GM21367 (cell line): ENCODE measurements at regions not wholly inside any gene's neighbourhood (a gene's known extent, or its start where the extent isn't known, plus 50 kb on each side); places are given as distances from the start of the nearest gene placed in this dataset.

Source experiments
- ATAC-seq: cut with Tn5 transposase; IDR thresholded peaks from one replicate; pipeline ENCODE4 v1.9.1; 2021; ENCODE audit not compliant: unreplicated experiment

DNA sequence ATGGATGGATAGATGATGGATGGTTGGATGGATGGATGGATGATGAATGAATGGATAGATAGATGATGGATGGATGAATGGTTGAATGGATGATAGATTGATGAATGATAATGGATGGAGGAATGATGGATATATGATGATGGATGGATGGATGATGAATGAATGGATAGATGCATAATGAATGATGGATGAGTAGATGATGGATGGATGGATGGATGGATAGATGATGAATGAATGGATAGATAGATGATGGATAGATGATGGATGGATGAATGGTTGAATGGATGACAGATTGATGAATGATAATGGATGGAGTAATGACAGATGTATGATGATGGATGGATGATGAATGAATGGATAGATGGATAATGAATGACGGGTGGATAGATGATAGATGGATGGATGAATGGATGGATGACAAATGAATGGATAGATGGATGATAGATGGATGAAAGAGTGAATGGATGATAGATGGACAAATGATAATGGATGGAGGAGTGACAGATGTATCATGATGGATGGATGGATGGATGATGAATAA is 1466.5 kb downstream of the BRD1 start:
- no peak for ATAC-seq

DNA sequence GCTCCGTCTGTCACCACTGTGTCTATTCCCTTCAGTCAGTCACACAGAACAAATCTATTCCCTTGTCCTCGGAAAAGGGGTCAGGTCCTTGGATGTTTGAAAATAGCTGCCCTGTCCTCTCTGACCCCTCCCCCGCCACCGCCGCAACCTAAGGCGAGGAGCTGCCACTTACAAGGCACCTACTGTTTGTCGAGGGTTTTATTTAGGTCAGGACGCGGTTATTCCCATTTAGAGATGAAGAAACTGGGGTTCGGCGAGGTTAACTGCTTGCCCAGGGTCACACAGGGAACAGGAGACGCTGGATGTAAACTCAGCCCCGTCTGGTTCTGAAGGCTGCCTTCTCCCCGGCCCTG is 1468.1 kb downstream of the BRD1 start:
- no peak for ATAC-seq

DNA sequence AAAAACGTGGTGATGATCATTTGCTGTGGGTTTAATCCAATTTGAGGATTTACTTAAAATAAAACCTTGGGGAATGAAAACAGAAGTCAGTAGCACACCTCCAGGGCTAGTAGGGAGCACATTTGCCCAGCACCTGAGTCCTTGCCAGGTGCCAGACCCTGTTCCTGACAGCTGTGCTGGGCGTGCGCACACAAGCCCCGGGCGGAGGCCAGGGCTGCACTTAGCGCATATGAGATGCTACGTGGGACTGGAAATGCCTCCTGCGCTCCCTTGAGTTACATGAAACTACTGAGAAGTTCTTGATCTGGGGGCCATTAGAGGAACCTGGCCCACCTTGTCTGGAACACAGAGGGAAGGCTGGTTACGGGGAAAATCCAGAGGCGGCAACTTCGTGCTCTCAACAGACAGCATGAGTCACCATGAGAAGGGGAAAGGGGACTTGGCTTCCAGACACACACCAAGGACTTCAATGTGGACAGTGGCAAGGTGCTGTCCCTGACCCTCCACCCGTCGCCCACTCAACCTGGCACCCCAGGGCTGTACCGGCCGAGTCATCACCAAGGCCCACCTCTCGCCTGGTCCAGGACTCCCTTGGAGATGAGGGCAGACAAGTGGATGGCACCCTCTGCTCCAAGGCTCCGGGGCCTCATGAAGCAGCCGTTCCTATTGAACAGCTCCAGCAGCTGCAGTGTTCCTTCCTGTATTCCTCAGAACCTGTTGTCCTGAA is 1468.6 kb downstream of the BRD1 start:
- no peak for ATAC-seq

DNA sequence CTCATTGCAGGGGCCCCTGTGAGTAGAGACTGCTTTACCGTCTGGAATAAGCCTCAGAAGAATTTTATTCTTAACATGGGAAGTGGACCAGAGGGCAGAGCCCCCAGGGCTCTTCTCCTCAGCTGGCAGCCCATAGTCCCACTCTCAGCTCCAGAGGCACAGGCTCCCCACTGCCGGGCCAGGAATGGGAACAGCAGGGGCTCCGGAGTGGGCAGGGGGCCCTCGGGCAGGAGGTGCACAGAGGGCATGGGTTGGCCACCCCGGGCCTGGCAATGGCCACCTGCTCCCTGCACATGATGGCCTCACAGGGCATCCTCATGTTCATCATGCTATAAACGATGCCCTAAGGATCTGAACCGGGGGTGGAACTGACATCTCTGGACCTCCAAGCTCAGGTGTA is 1469.7 kb downstream of the BRD1 start:
- no peak for ATAC-seq

DNA sequence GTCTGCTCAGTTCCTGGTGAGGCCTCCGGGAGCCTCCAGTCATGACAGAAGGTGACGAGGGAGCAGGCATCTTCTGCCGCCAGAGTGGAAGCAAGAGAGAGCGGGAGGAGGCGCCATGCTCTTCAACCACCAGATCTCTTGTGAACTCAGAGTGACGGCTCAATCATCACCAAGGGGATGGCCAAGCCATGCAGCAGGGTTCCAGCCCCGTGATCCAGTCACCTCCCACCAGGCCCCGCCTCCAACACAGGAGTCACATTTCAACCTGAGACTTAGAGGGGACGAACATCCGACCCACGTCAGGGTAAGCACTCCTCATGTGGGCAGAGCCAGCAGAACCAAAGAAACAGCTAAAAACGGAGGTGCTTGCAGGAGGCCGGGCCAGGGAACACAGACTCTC is 1470.5 kb downstream of the BRD1 start:
- no peak for ATAC-seq

DNA sequence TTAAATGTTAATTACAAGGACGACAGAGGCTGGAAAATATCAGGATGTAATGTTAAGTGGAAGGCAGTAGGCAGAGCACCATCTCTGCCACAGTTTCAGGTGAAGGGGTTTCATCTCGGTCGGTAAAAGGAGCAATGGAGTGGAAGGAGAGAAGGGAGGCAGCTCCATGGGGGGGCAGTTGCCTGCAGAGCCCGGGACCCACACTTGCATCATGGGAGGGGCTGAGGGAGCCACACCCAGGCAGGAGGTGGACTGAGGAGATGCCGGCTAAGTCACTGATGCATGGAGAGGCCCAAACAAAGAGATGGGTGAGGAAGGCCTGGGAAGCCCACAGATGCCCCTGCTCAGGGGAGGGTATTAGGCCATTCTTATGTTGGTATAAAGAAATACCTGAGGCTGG is 1470.9 kb downstream of the BRD1 start:
- no peak for ATAC-seq

DNA sequence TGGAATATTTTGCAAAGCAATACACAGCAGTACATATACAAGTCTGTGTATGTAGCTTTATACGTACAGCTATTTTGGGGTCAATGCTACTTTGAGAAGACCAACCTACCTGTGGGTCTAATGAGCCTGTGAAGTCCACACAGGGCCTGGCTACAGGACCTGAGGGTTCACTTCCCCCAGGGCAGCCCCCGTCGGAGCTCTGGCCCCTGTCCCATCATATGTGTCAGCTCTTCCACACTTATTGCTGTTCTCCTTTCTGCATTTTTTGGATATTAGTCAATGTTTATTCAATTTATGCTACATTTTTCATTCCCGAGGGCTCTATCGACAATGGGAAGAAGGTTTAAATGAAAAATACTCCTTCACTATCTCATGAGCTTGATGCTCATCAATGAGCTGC is 1473.6 kb downstream of the BRD1 start:
- no peak for ATAC-seq

DNA sequence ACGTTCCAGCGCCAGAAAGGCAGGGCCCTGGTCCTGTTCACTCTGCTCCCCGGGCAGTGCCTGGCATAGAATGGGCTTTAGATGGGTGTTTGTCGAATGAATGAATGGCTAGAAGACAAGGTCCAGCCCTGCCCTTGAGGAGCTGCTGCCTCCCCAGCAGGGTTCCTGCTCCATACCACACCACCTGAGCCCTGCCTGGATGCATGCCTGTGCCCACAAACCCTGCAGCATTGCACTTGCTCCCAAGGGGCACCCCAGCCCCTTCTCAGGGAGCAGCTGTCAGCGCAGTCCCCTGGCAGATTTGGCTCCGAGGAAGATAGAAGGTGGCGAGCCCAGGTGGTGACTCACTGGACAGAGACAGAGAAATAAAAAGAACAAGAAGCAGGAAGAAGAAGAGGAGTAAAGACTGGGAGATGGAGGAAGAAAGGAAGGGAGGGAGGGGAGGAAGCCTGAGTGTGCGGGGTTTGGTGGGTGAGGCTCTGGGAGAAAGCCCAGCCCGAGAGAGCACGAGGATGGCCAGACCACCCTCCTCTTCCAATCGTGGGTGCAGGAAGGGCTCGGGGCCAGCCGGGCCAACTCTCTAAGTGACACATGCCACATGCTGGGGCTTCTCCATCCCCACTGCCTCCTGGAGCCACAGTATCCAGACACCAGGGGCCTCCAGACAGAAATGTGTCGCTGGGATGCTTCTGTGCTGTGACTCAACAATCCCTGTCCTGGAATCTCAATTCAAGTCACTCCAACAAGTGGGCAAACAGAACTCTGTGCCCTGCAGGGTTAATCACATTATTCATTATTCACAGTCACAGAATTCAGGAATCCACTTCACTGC is 1474.3 kb downstream of the BRD1 start:
- no peak for ATAC-seq

DNA sequence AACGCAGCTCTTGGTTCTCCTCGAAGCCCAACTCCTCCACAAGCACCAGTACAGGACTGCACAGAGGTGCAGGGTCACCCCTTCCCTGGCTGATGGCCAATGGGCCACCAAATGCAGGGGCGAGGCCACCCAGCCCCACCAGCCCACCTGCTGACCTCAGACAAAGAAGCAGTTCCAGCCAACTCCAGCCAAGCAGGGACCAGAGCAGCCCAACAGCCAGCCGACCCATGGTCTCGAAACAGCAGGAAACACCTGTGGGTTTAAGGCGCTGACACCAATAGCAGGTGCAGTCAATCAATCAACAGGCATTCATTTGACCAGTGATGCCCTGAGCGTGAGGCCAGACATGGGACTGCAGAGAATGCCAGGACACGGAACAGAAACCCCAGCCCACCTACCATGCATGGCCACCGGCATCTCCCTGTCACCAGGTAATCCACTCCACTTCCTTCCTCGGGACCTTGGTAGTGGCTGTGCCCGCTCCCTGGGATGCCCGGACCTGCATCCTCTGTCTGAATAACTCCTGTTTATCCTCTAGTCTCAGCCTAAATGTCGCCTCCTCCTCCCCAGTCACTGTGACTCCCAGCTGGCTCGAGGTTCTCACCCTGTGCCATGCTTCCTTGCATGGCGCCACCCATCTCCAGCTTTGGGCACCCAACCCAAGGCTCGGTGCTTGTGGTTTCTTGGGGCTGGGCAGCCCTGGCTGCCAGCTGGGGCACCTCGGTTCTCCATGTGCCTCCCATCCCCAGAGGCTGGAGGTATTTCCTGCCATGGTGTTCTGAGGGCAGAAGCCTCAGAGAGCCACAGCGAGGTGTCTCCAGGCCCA is 1475.4 kb downstream of the BRD1 start:
- ATAC-seq = no peak

DNA sequence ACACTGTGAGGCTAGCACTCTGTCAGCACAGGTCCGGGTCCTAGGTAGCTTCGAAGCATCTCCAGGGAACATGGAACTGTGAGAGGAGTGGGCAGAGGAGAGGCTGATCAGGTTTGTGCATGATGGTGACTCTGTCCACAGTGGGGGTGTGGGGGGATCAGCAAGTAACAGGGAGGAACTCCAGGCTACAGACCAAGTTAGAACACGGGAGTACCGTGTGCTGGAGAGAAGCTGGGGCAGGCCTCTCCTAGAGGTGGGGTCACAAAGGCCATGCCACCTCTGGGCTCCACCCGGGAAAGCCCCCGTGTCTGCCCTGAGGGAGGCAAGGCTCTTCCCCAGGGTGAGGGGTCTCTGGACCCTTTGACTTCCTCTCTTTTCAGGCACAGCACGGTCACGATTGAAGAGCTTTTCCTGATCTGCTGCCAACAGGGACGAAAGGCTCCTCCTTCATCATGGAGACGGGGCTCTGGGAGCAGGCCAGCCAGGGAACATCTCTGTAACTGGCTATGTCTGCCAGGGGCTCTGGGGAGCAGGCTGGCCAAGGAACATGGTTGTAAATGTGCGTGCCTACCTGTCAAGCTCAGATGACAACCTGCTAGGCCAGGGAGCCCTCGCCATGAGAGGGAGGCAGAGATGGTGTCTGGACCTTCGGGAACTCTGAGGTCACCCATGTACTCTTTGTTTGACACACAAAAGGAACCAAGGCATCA is 1476.1 kb downstream of the BRD1 start:
- no peak for ATAC-seq

DNA sequence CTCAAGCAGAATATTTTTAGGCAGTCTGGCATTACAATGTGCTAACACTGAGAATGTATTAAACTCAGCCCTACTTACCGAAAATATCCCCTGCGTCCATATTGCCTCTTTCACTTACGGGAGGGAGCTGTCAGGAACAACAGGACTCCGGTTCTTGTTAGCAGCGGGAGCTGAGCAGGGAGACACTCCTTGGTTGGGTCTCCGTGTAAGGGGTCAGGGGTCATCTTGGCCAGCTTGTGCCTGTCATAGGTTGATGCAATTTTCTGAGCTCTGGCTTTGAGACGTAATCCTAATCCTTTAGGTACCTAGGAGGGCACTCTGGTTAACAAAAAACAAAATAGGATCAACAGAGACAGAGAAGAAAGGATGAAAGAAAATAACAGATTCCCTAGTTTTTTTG is 1477.2 kb downstream of the BRD1 start:
- ATAC-seq = no peak

DNA sequence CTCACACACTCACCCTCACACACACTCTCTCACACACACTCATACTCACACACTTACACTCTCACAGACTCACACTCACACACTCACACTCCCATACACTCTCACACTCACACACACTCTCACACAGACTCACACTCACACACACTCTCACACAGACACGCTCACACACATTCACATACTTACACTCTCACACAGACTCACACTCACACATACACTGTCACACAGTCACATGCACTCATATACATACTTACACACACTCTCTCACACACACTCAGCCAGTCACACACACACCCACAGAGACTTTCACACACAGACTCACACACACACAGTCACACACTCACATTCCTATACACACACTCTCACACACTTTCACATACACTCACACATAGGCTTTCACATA is 1478.8 kb downstream of the BRD1 start:
- ATAC-seq = no peak

DNA sequence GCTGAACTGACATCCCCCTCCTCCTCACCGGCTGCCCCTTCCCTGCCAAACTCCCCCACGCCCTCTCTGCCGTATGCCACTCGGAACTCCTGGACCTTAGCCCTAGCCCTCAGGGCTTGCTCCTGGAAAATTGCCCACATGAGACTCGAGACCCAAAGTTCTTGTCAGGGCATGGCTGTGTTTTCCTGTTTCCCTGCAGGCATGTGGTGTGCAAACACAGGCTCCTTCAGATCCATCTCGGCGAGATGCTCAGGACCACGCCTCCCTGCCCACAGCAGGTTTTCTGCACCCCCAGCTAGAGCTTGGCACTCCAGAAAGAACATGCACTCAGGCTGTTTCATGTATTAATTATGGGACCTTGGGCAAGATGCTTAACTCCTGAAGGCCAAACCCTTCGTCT is 1480.4 kb downstream of the BRD1 start:
- ATAC-seq = no peak

DNA sequence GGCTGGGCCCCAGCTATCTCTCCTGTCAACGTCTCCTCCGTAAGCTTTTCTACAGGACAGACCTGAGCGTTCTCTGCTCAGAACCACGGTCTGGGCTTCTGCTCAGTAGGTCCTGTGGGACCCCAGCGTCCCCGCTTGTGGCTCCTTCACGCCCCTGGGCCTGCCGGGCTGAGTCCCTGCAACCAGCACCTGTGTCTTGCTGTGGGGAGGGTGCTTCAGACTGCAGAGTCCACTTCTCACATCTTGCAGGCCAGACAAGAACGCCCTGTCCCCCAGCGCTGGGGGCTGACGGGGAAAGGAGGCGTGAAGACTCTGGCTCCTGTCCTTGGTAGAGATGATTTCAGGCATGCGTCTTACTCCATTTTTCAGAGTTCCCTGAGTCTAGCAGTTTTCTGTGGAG is 1480.8 kb downstream of the BRD1 start:
- no peak for ATAC-seq

DNA sequence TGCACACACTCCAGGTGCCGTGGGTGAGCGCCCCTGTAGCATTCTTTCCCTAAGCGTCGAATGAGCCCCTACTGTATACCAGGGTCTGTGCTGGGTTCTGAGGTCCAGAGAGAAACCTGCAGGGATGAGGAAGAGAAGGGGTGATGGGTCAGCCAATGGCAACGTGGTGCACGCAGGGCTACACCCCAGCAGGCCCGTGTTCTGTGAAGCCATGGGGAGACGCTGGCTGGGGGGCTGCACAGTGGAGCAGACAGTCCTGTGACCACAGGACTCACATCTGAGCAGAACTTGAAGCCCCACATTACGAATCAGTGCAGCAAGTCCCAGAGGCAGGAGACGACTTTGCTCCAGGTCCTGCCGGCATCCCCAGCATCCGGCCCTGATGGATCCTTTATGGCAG is 1481.4 kb downstream of the BRD1 start:
- no peak for ATAC-seq

DNA sequence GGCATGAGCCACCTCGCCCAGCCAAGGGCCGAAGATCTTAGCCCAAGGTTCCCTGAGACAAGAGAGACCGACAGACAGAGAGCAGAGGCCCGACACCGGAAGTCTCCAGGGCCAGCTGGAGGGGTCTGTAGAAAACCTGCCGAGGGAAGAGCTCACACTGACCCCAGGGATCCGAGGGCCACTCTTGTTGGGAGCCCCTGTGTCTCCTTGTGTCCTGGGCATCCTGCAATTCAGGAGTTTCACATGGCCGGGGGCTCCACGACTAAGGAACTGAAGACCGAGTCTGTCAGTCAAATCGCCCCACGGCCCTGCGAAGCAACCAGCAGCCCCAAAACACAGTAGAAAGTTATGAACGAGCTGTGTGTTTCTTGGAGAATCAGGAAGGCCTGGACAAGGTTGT is 1482.0 kb downstream of the BRD1 start:
- ATAC-seq = no peak

DNA sequence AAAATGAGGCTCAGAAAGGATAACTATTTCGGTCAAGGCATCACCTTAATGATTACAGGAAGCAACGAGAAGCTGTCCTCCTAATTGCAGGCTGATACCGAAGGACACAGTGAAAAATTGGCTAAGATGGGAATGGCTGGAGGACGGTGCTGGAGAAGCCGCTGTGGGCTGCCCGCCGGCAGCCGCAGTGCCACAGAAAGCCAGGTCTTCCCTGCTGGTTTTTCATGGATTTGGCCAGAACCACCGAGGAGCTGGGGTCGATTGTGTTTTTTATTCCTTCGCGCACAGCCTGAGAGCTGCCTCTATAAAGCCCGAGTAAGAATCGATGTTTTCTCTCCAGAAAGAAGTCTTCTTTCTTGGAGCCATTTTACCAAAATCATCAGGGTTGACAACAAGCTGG is 1484.2 kb downstream of the BRD1 start:
- no peak for ATAC-seq

DNA sequence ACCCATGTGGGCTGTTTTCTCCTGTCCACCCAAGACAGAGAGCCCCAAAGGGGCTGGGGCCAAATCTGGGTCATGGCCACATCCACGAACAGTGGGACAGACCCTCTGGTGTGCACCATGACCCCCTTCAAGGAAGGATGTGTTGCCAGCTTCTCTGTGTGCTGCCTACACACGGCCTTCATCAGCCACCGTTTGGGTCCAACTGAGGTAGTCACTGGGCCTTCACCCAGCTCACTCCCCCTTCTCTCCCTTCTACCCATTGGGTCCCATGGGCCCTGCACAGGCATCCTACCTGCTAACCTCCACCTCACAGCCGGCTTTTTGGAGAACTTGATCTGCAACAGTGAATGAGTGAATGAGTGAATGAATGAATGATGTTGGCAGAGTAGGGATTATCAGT is 1484.9 kb downstream of the BRD1 start:
- no peak for ATAC-seq

DNA sequence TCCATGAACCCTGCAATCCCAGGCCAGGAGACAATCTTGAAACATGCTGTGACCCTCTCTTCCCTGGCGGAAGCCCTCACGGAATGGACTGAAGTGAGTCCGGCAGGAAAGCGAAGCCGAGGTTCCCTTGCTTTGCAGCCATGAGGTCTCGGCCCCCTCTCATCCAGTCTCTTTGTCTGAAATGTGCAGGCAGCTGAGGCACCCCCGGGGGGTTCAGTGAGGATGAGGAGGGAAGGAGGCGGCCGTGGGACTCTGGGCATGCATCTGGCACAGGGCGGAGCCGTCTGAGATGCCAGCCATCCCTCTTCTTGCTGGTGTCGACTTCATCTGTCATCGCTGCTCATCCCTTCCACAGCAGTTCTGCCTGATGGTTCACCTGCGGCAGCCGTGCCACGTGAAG is 1485.7 kb downstream of the BRD1 start:
- no peak for ATAC-seq

DNA sequence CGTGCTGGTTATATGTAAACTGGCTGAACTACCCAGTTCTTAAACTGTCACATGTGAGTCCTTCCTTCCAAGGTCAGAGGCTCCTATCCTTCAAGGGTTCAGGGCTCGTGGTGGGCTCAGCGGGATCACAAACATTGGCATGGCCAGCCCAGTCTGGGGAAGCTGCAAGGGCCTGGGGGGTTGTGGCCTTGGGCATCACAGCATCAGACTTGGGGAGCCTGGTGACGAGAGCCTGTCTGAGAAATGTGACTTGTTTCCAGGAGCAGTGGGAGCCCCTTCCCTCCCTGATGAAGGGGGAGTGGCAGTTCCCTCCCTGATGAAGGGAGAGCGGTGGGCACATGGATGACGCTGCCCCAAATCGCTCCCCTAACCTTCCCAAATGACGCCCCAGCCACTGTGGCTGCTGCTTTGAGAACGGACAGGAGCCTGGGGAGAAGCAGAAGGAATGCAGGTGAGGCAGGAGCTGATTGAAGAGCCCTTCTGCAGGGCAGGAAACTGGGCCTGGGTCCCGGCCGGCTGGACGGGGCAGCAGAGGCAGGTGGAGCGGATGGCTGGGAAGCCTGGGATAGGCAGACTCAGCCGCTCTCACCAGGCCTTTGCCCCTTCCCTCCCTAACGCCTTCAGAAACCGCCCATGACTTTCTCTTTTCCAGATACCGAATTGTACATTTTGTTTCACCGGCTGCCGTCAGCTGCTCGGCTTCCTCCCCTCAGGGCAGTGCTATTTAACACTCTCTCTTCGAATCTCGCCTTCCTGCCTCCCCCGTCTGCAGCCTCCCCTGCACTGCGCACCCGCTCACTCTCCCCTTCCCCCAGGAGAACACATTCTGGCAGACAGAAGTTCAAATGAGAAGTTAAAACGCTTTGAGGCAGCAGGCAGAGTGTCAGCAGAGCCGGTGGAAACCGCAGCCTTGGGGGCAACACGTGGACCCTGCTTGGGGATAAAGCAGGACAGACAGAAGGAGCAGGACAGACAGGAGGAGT is 1486.7 kb downstream of the BRD1 start:
- ATAC-seq = no peak
